IPS-NIHi7 (cell line): ENCODE measurements at regions not wholly inside any gene's neighbourhood (a gene's known extent, or its start where the extent isn't known, plus 50 kb on each side); places are given as distances from the start of the nearest gene placed in this dataset.
A peak's percentile ranks its signal among the peaks of the same experiment; 100 is the strongest.

Experiments
- DNase-seq: peaks from one replicate; pipeline ENCODE4 v3.0.0; 2012; ENCODE audit warnings: mixed read lengths; ENCODE audit errors: extremely low spot score

- no peak for DNase-seq
These were observed 337.2 kb downstream of the LTN1 start for GRCh38 chr21:28655471-28655870.

DNA sequence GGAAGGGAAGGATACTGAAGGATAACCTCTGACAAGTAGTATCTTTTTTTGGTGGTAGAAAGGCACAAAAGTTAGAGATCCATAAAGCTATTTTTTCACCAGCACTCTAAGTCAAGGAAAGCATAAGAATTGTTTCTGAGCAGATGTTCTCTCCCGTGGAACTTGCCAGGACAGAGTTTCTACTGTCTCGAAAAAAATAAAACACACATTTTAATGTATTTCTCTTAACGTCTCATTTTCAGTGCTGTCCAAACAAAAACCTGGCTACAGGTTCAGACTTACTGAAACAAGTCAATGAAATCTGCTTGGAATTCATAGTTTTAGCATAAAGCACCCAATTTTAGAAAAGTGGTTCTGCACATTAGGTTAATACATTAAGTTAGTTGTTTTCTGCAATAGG, 338.3 kb downstream of the LTN1 start:
- no peak for DNase-seq

GRCh38 chr21:28644762-28645161, 347.9 kb downstream of the LTN1 start:
- no peak for DNase-seq

DNA sequence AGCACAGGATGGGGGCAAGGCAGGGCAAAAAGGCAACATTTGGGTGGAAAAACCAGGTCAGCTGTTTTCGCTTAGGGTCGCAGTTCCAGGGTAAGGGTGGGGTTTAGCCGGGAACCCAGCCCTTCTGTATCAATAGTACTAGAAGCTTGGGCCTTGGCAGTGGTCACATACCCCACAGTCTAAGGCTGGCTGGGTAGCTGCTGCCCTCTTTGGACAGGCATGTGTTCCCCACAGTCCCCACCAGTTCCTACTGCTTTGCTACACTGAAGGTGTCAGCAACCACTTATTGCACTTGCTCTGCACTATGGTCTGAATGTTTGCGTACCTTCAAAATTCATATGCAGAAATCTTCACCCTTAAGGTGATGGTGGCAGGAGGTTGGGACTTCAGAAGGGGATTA, 349.8 kb downstream of the LTN1 start:
- DNase-seq, result peak; percentile 18

GRCh38 chr21:28641731-28642130, 350.9 kb downstream of the LTN1 start:
- no peak for DNase-seq

GRCh38 chr21:28640326-28640725, 352.4 kb downstream of the LTN1 start:
- no peak for DNase-seq

GRCh38 chr21:28639737-28640136, 352.9 kb downstream of the LTN1 start:
- DNase-seq, result peak; percentile 20

DNA sequence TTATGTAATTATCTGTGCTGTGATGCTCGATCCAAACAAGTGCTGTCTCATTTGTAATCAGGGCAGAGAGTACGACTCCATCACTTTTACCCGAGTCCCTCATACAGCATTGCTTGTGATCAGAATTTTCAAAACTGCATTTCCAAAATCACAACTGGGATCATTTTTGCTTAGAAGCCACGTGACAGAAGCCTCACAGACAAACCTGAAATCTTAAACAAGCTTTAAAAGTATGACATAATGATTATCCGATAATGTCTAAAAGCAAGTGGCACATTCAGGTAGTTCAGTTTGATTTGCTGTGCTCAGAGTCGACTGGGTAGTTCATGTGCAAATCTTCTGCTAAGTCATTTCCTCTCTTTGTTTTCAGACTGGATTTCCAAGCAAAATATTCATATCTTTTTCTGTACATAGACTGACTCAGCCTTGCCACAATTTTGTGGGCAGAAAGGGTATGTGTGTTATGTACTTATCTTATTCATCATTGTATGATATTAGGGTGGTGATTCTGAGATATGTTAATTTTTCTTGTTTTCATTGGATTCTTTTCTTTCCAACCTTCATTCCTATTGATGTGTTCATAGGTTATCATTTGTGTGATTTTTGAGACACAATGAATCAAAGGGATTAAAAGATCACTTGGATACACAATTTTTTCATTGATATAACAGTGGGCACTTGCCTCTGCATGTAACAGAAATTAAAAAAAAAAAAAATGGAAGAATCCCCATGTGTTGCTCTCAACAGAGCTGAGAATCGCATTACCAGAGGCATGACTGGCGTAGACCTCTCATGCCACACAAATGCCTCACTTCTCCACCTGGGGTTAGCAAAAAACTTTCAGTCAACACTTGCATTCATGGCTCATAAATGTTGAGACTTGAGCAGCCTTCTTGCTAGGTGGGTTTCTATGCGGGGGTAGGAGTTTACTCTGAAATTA, 355.7 kb downstream of the LTN1 start:
- DNase-seq, result no peak

- no peak for DNase-seq
These were observed 357.1 kb downstream of the LTN1 start for GRCh38 chr21:28635541-28635940.

DNA sequence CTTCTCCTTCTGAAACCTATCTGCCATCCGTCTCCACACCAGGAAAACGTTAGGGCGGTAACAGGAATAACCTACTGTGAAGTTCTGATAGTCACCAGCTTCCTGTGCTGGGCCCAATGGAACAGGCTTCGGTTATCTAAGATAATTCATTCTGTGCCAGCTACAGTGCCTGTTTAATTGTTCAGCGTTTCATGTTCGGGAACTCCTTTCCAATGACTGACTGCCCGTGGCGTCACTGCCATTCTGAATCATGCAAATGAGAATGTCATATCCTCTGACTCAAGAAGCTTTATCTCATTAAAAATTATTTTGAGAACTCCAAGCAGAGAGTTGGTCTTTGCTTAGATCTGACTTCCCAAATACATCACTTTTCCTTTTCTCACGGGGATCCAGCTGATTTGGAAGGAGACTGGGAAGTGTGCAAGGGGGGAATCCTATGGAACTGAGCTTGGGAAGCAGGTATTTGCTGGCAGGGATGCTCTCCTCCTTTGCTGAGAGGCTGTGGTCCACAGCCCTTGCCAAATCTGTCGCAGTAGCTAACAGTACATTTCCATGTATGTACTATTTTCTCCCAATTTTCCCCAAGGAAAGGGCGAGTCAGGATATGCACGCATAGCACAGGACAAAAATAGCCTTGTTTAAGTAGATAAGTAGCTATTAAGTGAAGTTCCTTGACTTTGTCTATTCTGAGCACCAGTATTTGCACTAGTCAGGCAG, 358.7 kb downstream of the LTN1 start:
- no peak for DNase-seq

DNA sequence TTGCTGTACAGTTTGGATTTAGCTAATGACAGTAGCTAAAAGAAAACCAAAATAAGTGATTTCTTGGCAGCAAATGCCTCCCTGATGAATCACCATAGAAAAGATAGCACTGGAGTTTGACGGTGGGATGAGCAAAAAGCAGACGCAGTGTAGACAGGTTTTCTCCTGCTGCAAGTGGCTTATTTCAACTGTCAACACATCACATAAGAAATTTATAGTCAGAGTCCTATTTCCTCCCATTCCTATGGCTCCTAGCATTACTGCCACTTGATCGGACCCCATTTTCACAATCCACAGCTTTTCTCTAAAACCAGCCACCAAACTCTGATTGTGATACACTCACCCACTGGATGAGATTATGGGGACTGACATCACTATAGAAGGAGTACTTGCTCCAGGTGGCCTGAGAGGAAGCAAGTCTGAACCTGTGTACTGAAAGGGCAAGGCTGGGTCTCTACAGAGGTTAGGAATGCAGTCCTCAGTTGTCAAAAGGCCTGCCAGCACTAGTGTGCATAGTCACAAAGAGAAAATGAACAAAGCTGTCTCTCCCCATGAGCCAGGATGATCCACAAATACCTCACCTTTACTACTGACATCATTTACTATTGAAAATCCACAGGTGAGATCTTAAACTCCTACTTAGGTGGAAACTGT, 359.8 kb downstream of the LTN1 start:
- DNase-seq, result no peak

DNA sequence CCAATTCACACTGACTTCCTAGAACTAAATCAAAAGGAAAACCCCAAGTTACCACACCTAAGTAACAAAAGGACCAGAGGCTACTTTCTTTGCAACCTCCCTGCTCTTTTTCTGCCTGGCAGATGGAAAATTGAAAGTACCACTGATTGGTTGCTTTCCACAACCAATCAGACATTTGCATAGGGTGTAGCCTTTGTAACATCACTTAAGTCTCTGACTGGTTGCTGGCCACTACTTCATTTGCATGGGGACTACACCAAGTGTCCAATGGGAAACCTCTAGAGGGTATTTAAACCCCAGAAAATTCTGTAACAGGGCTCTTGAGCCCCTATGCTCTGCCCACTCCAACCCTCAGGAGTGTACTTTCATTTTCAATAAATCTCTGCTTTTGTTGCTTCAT, 365.0 kb downstream of the LTN1 start:
- no peak for DNase-seq

- no peak for DNase-seq
These were observed 365.4 kb downstream of the LTN1 start for GRCh38 chr21:28627261-28627660.

DNA sequence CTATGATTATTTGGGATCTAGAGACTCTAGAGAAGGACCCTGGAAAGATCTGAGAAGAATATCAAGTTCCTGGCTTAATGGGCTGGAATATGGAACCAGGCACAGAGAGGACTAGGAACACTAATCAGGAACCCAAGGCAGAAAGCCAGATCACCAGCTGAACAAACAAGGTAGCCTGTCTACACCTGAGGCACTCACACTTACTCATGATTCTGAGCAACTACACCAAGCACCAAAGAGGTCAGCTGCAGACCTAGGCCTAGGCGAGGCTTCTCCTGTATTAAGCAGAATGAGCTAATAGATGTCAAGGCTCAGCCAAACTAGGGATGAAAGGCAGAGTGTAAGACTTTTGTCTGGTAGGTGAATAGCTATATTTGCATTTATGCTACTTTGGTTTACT, 368.1 kb downstream of the LTN1 start:
- no peak for DNase-seq

GRCh38 chr21:28617300-28617699, 375.4 kb downstream of the LTN1 start:
- no peak for DNase-seq

- DNase-seq, result no peak
These were observed 377.4 kb downstream of the LTN1 start for GRCh38 chr21:28615276-28615675.

GRCh38 chr21:28614791-28615190, 377.9 kb downstream of the LTN1 start:
- DNase-seq, result no peak

GRCh38 chr21:28608646-28609045, 384.0 kb downstream of the LTN1 start:
- DNase-seq, result no peak

DNA sequence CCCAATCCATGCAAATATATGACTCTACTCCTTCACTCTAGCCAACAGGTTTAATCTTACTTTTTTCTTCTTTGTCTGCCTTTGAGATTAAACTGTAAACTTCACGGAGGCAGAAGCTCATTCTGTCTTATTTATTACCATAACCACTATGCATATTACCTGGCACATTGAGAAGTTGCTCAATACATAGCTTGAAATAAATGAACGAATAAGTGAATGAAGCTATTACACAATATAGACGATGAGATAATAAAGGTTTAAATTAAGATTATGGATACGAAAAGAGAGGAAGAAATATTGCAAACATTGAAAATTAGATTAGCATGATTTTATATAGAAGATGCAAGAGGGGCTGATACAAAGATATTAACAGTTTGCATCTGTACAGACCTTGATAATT, 385.1 kb downstream of the LTN1 start:
- DNase-seq, result no peak

- no peak for DNase-seq
These were observed 387.6 kb downstream of the LTN1 start for GRCh38 chr21:28604946-28605537.

DNA sequence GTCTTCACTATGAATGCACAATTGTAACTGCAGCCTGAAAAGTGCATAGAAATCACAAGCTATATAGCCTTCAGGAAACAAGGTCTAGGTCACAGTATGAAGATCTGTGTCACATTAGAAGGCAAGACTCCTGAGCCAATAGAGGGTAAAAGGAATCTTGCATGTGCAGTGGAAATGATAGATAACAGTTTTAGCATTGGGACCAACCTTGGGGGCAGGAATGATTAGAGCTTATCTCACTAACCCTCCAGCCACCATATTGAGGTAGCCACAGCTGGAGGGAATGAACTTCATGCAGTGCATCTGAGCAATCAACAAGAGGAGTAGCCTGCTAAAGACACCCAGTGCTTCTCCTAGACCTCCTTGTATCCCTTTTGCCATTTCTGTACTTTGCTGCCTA, 390.1 kb downstream of the LTN1 start:
- DNase-seq, result no peak

- no peak for DNase-seq
These were observed 394.5 kb downstream of the LTN1 start for GRCh38 chr21:28598214-28598613.
